ENCODE measurements at regions not wholly inside any gene's neighbourhood (a gene's known extent, or its start where the extent isn't known, plus 50 kb on each side); places are given as distances from the start of the nearest gene placed in this dataset.

GRCh38 chr12:115172521-115172920, 488.5 kb upstream of the TBX3 start:
- TF ChIP-seq, protein P1, sequence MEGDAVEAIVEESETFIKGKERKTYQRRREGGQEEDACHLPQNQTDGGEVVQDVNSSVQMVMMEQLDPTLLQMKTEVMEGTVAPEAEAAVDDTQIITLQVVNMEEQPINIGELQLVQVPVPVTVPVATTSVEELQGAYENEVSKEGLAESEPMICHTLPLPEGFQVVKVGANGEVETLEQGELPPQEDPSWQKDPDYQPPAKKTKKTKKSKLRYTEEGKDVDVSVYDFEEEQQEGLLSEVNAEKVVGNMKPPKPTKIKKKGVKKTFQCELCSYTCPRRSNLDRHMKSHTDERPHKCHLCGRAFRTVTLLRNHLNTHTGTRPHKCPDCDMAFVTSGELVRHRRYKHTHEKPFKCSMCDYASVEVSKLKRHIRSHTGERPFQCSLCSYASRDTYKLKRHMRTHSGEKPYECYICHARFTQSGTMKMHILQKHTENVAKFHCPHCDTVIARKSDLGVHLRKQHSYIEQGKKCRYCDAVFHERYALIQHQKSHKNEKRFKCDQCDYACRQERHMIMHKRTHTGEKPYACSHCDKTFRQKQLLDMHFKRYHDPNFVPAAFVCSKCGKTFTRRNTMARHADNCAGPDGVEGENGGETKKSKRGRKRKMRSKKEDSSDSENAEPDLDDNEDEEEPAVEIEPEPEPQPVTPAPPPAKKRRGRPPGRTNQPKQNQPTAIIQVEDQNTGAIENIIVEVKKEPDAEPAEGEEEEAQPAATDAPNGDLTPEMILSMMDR (IDR thresholded peaks at IDR 0.05): no peak
- no peak for TF ChIP-seq POLR2A (IDR thresholded peaks at IDR 0.05)
- no peak for TF ChIP-seq EP300 (IDR thresholded peaks at IDR 0.05; ENCODE audit: low read depth)
- no peak for TF ChIP-seq POLR2AphosphoS5 (IDR thresholded peaks at IDR 0.05)
